GM18498 (cell line): ENCODE measurements at regions not wholly inside any gene's neighbourhood (a gene's known extent, or its start where the extent isn't known, plus 50 kb on each side); places are given as distances from the start of the nearest gene placed in this dataset.
"Not testable (repeated sequence)": the region's sequence is repeated elsewhere in the genome, so short reads cannot be mapped to it uniquely, and the experiment has no call there.

Experiments
- ATAC-seq: cut with Tn5 transposase; IDR thresholded peaks from one replicate; pipeline ENCODE4 v1.9.1; 2021; ENCODE audit warnings: mild to moderate bottlenecking, moderate library complexity; ENCODE audit not compliant: unreplicated experiment

DNA sequence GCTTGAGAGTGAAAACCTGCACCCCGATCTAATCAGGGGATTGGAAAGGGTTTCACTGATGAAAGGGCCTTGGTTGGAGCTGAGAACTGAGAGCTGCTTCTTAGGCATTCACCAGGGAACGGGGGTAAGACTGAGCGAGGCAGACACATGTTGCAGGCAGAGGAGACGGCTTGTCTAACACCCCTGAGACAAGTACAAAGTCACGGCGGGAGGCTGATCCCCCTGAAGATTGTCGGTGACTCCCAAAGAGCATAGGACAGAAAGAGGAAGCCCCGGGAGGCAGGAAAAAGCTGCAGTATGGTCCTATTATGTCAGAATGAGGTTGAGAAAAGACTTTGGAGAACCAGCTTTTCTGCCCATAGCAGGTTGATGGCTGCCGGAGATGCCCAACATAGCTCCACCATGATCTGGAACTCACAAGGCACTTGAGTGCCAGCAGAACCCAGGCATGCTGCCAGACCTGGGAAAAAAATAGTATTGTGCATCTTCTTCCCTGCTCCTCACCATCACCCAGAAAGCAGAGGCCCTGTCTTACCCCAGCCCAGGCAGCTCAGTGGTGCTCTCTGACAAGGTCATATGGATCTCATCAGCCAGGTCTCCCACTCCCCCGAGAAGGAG, 463.9 kb upstream of the PROX1 start:
- ATAC-seq, result no peak

DNA sequence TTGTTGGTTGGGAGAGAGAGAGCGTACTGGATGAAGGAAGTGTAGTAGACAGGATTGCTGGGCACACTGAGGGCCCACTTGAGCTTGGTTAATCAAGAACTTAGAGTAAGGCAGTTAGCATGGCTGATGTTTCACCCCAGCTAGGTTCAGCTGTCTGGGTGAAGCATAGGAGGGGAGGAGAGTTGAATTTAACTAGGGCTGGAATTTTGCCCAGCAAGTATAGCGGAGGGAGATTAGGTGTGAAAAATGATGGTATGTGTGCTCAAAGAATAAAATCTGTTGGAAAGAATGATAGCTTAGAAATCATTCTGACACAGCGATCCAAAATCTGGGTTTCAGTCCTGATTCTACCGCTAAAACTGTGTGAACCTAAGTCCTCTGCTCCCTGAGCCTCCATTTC, 461.5 kb upstream of the PROX1 start:
- no peak for ATAC-seq

DNA sequence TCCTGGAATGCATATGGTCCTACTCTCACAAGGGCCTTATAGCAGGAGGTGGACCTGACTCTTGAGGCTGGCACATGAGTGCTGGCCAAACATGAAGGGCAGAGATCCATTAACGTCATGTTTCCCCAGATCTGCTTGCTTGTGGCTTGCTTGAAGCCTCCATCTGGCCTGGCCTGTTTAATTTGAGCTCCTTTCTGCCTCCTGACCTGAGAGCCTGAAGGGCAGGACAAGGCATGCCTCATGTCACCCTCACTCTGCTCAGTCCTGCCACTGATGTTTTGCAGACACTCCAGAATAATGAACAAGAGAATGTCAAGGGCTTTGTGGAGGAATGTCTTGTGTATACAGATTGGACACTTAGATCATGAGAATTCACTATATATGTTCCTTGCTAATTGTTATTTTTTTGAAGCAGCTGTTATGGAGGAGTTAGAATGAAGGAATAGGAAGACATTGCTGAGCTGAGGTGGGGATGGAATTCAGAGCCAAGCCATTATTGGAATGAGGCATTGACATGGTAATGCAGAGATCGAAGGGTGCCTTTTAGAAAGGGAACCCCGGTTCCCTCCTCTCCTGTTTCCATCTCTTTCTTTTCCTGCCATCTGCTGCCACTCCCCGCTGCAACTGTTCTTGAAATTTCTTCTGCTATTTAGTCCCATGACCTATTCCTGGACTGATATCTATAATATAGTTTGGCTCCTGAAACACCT, 457.0 kb upstream of the PROX1 start:
- no peak for ATAC-seq

DNA sequence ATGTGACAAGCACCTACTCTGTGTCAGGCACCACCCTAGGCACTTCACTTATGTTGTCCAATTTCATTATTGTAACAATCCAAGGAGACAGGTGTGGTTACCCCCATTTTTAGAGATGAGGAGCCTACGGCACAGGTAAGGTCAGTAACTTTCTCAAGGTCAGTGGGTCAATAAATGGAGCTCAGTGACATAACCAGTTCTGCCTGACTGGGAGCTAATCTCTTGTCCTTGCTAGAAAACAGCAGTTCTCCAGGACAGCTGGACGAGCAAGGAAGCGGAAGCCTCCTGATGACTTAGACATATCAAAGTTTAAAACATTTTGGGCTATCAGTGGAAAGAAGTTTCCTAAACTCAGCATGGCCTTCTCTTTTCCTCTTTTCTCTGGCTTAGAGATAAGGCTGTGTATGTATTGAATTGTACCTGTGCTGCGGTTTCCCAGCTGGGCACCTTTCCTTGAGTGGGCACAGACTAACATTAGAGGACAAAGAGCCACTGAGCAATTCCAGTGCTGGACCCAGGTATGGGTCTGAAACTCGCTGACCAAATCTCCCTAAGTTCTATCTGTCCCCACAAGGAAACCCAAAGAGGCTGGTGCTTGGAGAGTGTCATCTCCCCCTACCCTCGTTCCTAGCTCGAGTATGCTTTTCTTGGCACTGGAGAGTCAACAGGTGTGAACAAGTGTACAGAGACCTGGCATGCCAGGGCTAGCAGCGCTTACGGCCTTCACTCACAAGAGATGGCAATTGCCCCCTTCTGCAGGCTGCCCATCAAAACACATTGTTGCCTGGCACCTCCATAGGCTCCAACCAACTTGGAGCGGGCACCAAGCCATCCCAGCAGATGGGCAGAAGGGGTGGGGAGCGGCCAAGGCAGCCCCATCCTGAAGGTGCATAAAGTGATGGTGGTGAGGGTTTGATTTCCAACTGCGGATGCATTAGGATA, 456.1 kb upstream of the PROX1 start:
- ATAC-seq, result no peak

DNA sequence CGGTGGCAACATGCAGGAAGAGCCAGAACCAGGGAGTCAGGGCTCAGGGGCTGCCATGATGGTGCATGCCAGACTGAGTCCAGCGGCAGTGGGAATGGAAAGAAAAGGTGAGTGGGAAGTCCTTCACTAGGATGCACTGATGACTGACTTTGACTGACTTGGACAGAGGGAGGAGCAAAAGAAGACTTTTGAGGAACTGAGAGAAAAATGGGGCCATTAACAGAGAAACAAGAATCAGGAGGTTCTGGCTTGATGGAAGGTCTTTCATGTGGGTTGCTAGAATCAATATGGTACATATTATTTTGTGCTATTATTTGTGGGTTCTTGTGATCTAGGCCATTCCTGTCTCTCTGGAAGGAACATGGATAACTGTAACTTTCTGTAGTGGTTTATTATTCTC, 454.6 kb upstream of the PROX1 start:
- no peak for ATAC-seq

DNA sequence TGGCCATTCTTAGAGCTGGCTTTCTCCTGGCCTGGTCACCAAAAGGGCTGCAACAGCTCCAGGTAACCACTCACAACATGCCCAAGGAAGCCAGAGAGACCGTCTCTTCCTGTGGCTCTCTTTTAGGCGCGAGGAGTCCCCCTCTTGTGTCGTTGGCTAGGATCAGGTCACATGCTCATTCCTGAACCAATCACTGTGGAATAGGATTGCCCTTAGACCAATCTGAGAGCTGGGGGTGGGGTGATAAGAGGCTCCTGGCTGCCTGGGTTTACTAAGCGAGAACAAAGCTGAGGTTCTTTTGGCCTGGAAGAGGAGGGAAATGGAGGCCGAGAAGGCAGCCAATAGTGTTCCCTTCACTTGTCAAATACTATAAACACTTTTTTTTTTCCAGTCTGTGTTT, 452.1 kb upstream of the PROX1 start:
- ATAC-seq, result no peak

DNA sequence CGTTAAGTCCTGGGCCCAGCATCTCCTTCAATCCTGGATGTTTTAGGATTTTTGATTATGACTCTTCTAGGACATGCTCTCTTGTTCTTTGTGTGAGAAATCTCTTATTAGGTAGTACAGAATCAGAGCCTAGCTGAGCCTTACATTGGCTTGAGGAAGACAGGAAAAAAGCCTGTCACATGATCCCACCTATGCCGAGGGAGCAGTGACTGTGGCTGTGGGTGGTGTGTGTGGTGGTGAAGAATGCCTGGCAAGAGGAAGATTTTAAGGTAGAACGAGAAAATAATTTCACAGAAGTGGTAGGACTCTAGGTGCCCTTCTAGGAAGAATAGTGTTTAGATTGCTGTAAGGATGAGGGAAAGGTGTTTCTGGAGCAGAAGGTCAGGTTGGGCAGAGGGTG, 449.5 kb upstream of the PROX1 start:
- ATAC-seq, result no peak

DNA sequence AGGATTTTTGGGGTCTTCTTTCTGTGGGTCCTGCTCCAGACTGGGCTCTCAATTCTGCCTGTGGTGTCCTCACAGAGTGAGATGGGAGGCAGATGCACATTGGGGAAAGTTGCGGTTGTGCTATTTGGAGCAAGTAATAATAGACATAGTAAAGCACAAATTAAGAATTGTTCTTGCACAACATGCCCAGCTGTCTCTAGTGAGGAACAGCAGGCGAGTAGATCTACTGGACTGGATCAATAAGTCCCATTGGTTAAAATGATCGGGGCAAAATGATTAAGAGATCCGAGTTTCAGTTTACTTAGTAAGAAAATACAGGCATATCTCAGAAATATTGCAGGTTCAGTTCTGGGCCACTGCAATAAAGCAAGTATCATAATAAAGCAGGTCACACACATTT, 448.3 kb upstream of the PROX1 start:
- no peak for ATAC-seq

DNA sequence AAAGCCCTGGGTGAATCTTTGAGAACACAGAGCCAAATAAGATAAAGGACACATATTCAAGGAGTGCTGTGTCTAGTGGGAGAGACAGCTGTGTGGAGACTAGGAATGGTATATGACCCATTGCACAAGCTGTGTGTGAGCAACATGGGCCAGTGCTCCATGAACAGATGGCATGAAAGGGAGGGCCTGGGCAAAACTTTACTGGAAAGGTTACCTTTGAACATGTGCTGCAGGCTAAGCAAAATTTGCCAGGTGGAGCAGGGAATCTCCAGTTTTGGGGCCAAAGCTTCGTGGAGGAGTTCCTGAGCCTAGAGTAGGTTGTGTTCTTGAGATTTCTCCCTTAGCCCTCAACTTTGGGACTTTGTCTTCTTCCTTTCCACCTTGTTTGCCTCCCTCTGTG, 446.1 kb upstream of the PROX1 start:
- no peak for ATAC-seq

DNA sequence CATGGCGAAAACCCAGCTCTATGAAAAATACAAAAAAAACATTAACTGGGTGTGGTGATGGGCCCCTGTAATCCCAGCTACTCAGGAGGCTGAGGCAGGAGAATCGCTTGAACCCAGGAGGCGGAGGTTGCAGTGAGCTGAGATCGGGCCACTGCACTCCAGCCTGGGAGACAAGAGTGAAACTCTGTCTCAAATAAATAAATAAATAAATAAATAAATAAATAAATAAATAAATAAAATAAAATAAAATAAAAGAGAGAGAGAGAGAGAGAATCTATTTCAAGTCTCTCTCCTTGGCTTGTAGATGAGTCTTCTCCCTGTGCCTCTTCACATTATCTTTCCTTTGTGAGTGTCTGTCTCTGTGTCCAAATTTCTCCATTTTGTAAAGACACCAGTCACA, 442.6 kb upstream of the PROX1 start:
- ATAC-seq, result not testable (repeated sequence)

DNA sequence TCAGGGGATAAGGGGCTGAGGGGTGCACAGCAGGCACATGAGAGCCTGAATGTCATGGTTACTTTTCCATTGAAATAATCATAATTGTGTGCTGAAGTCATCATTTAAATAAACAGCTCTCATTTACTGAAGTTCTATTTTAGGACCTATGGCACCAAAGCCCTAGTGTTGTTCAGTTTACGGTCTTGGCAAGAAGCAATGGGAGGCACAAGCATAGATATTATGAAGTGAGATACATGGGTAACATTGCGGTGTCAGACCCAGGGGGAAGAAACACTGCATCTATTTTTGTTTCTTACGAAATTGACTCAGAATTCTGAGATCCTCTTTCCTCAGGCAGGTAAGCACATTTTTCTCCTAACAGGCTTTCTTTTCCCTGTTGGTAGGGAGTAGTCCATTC, 437.8 kb upstream of the PROX1 start:
- no peak for ATAC-seq

DNA sequence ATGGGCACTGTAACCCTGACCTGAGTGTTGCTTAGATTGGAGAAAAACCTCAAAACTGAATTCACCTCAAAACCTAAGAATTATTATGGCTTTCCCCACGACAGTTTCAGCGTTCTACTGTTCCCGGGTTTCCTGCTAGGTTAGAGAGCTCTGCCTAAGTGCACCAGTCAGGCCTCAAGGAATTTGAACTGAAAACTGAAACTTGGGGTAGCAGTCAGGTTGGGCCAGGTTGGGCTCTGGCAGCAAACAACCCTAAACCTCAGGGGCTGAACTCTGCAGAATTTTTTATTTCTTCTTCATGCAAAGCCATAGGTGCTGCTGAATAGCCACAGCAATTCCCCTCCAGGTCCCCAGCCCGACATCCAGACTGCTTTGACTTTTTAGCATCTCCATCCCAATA, 437.0 kb upstream of the PROX1 start:
- ATAC-seq, result no peak

DNA sequence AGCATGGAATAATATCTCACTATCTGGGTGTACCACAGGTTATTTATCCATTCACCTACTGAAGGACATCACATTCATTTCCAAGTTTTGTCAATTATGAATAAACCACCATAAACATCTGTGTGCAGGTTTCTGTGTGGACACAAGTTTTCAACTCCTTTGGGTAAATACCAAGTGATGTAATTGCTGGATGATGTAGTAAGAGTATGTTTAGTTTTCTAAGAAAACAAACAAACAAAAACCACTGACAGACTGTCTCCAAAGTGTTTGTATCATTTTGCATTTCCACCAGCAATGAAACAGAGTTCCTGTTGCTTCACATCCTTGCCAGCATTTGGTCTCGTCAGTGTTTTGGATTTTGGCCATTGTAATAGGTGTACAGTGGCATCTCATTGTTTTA, 435.7 kb upstream of the PROX1 start:
- no peak for ATAC-seq

DNA sequence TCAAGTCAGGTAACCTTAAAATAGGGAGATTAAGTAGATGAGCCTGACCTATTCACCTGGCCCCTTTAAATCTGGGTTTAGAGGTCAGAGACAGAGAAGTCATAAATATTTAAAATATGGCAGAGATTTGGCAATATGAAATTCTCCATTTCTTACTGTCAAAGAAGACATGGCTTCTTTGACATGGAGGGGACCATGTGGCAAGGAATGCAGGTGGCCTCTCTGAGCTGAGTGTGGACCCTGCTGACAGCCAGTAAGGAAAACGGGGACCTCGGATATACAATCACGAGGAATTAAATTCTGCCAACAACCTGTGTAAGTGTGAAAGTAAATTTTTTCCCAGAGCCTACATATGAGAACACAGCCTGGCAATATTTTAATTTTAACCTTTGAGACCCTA, 427.5 kb upstream of the PROX1 start:
- ATAC-seq, result no peak

DNA sequence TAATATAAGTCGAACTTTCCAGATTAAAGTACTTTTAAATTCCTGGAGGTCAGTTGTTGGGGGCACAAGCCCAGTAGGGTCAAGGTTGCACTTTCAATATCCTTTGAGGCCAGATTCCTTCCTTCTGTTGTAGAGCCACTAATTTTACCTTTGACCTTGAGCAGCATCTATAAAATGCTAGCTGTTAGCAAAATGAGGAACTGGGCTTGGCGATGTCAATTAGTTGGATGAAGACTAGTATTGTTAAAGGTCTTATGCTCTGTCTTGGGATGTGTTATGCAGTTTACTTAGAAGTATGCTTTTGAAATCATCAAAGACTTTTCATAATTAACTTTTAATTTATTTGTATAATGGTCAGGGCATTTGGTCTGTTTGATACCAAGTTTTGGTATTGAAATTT, 425.9 kb upstream of the PROX1 start:
- no peak for ATAC-seq

DNA sequence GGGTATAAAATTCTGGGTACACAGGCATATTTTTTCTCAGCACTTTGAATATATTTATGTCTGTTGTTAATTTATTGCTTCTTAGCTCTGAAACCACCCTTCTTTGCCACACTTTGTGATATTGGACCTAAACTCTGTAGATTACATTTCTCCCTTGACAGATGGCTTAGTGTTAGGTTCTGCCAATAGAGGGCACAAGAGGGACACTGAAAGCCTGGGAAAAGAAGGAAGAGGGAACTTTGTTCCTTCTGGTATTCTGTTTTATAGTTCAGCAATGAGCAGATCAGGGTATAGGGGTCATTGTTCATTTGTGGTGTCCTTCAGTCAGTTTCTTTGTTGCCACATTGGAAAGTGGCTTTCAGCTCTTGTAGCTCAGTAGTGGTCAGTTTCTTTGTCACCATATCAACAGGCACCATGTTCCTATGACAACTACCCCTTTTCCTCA, 423.5 kb upstream of the PROX1 start:
- no peak for ATAC-seq

DNA sequence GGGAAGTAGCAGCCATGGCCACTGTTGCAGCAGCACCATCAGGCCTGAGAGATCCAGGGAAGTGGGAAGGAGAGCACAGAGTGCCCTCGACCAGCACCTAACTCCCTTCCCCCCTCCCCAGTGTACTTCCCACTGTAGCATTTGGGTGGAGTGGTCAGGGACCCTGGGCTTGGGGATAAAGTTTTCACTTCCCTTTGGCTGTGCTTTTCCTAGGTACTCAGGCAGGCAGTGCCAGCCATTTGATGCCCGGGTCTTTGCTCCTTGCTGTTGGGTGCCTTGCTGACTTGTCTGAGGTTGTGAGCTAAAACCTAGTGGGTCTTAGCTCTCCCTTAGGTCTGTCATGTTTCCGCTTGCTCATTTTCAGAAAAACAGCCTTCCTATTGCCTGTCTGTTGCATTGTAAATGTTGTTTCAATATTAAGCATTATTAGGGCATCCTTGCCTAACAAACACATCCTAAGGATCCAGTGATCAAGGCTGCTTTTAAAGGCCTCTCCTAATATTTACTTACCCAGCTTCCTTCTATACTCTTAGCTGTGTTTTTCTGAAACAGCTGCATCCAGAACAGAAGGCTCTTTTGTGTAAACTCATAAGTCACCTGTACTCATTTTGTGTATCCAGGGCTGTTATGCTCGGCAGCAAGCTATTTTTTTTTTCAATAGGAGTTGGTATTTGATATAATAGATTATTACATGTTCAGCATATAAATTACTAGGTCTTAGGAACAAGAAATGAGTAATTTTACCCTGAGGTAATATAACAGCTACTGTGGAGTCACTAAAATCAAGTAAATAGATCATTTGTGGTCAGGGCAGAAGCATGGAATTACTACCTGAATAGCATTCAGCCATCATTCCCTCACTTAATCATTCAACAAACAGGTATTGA, 418.6 kb upstream of the PROX1 start:
- no peak for ATAC-seq

DNA sequence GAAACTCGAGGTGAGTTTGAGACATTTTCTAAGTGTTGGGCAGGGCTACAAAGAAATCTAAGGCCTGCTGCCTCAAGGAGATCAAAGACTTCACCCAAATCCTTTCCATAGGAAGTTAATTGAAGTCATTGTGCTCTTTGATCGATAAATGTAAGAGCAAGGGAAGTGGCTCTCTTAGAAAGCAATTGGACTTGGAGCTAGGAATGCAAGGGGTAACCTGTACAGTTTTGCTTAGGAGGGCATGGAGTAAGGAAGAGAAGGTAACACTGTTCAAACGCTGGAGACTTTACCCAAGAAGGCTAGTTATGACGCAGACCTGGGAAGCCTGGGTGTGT, 418.0 kb upstream of the PROX1 start:
- ATAC-seq, result no peak

DNA sequence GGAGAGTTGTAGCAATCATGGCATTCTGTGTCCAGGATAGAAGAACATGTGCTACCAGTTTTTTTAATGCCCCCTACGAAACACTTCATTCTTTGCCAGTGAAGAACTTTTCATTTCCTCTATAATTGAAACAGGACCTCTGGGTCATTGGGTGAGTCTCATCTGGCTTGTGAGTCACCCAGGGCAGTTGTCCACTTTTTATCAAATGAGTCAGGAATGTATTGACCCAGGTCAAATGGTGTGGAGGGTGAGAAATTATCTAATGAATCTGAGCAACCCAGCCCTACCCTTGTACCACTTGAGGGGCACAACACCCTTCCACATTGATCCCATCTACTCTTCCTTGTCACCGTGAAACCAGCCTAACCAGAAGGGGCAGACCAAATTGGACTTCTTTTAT, 417.3 kb upstream of the PROX1 start:
- no peak for ATAC-seq

DNA sequence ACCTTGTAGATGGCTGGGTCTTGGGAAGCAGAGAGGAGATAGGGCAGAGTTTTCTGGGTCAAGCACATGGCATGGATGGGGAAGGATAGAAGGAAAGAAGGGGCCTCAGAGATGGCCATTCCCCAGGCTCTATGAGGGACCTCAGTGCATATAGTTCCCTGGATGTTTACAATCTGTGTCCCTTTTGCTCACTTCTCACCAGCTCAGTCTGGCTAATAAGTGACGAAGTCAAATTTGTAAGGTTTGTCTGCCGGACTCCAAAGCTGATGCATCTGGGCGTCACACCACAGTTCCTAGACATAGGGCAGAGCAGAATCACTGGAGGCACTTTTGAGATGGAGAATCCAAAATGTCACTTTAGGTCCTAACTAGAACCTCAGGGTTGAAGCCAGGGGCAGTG, 416.4 kb upstream of the PROX1 start:
- no peak for ATAC-seq

DNA sequence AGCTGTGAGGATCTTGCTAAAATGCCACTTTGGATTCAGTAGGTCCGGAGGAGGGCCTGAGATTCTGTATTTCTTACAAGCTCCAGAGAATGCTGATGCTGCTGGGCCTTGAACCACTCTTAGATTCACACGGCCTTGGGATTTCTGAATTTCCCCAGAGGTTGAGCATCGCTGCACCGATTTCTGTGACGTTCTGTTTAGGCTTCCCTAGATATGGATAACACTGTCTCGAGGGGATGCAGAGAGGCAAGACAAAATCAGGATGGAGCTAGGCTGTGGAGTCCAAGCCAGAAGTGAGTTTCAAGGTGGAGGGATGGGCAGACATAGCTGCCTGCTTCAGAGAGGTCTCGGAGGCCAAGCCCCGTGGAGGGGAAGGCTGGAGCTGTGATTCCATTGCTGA, 415.9 kb upstream of the PROX1 start:
- no peak for ATAC-seq
